Caco-2 (cell line): ENCODE measurements at regions not wholly inside any gene's neighbourhood (a gene's known extent, or its start where the extent isn't known, plus 50 kb on each side); places are given as distances from the start of the nearest gene placed in this dataset.

ENCODE experiments used
- BruUV-seq: library from RNA; stranded (reverse); fragments of 400-500 nt; replicated peaks from 2 replicates; lab custom pipeline; 2021; lab: Mats Ljungman, UMichigan
- CTCF ChIA-PET: fragments of 300-600 bp; sonication (Branson Sonifier 250); formaldehyde crosslinking; loops from one replicate; lab custom pipeline; 2022; ENCODE audit warnings: antibody characterized with exemption; lab: Charles Lee
- POLR2A ChIA-PET: fragments of 300-600 bp; sonication (Branson Sonifier 250); formaldehyde crosslinking; loops from one replicate; lab custom pipeline; 2022; ENCODE audit warnings: antibody characterized with exemption; lab: Charles Lee
- DNase-seq, 2 experiments: peaks; one replicate each; pipeline versions ENCODE4 v3.0.0 to v3.0.0-alpha.2; 2020 to 2022
- H3K27me3 ChIP-seq: replicated peaks from 2 replicates; pipeline ENCODE4 v1.6.0; 2011; ENCODE audit warnings: low read length; ENCODE audit not compliant: control insufficient read depth, insufficient read depth
- H3K36me3 ChIP-seq: 2 replicates; pipeline ENCODE4 v1.5.1; 2011; ENCODE audit warnings: low read length; ENCODE audit not compliant: control insufficient read depth, insufficient read depth
- H3K4me1 ChIP-seq: fragments of 250-450 bp; sonication (Bioruptor Pico); 2 replicates; pipeline ENCODE4 v1.5.1; 2020; ENCODE audit warnings: mild to moderate bottlenecking
- H3K4me3 ChIP-seq: 2 replicates; pipeline ENCODE4 v1.5.1; 2011; ENCODE audit warnings: low read depth, mild to moderate bottlenecking, control low read depth, low read length
- H3K9me3 ChIP-seq: fragments of 250-450 bp; sonication (Bioruptor Pico); 2 replicates; pipeline ENCODE4 v1.5.1; 2020; ENCODE audit warnings: mild to moderate bottlenecking, moderate library complexity
- H3K27ac Mint-ChIP-seq: one replicate; pipeline ENCODE4 v1.8.0; 2022; ENCODE audit warnings: mixed read lengths; ENCODE audit not compliant: unreplicated experiment
- H3K27me3 Mint-ChIP-seq: one replicate; pipeline ENCODE4 v1.8.0; 2022; ENCODE audit warnings: mixed read lengths; ENCODE audit not compliant: insufficient read depth, unreplicated experiment
- H3K36me3 Mint-ChIP-seq: one replicate; pipeline ENCODE4 v1.8.0; 2022; ENCODE audit warnings: mild to moderate bottlenecking, mixed read lengths; ENCODE audit not compliant: insufficient read depth, unreplicated experiment
- H3K4me1 Mint-ChIP-seq: one replicate; pipeline ENCODE4 v1.8.0; 2022; ENCODE audit warnings: low read depth, mixed read lengths; ENCODE audit not compliant: unreplicated experiment
- H3K4me3 Mint-ChIP-seq: one replicate; pipeline ENCODE4 v1.8.0; 2022; ENCODE audit warnings: mild to moderate bottlenecking, moderate library complexity, mixed read lengths; ENCODE audit not compliant: unreplicated experiment
- H3K9me3 Mint-ChIP-seq: one replicate; pipeline ENCODE4 v1.8.0; 2022; ENCODE audit warnings: mixed read lengths; ENCODE audit not compliant: unreplicated experiment
- CTCF ChIP-seq, 2 experiments: fragments of 200-600 bp in 1 of 2; IDR thresholded peaks; 1 replicate in 1 of 2; 2 replicates in 1 of 2; pipeline versions ENCODE4 v1.5.1 to v1.8.0; 2011 to 2022; ENCODE audit warnings: antibody characterized with exemption in 1 of 2, control low read depth in 1 of 2, inconsistent platforms in 1 of 2, low read depth in 1 of 2, low read length in 1 of 2, mild to moderate bottlenecking in 1 of 2, moderate library complexity in 1 of 2; ENCODE audit not compliant: insufficient read depth in 1 of 2, severe bottlenecking in 1 of 2, unreplicated experiment in 1 of 2
- intact Hi-C: fragments of 100-400 bp; cut with micrococcal nuclease; formaldehyde crosslinking; loops from one replicate; pipeline ENCODE4 v1.10.0; 2022; ENCODE audit not compliant: unreplicated experiment

- TF ChIP-seq CTCF (IDR thresholded peaks at IDR 0.05; ENCODE audit: insufficient read depth in 1 of 2, low read depth in 1 of 2, low read length in 1 of 2, severe bottlenecking in 1 of 2, unreplicated experiment in 1 of 2) = no peak
- Mint-ChIP-seq H3K4me3 (no peak overlapping the region), H3K27ac (no peak overlapping the region), H3K36me3 (no peaks in the 10 kb centered on the region), H3K27me3 (no peaks in the 10 kb centered on the region), H3K4me1 (no peaks in the 10 kb centered on the region), H3K9me3 (no peaks in the 10 kb centered on the region)
- POLR2A ChIA-PET = no interaction called here
- no peak for DNase-seq
- CTCF ChIA-PET = no interaction called here
- no peaks in the 10 kb centered on the region for H3K36me3 ChIP-seq
- H3K4me3 ChIP-seq = no peak overlapping the region
- H3K27me3 ChIP-seq = no peaks in the 10 kb centered on the region
- no TSS peak for BruUV-seq
- H3K9me3 ChIP-seq = no peaks in the 10 kb centered on the region
- intact Hi-C loops = no loop called here
- no peaks in the 10 kb centered on the region for H3K4me1 ChIP-seq
Observed at GRCh38 chr3:6719999-6720398, 140.9 kb upstream of the GRM7 start.

GRCh38 chr3:6721491-6721890 lies 139.4 kb upstream of the GRM7 start:
- no TSS peak for BruUV-seq
- Mint-ChIP-seq H3K9me3 (no peaks in the 10 kb centered on the region), H3K4me1 (no peaks in the 10 kb centered on the region), H3K27me3 (no peaks in the 10 kb centered on the region), H3K27ac (no peak overlapping the region), H3K36me3 (no peaks in the 10 kb centered on the region), H3K4me3 (no peak overlapping the region)
- POLR2A ChIA-PET = no interaction called here
- Histone ChIP-seq H3K27me3 (no peaks in the 10 kb centered on the region), H3K4me1 (no peaks in the 10 kb centered on the region), H3K4me3 (no peak overlapping the region), H3K36me3 (no peaks in the 10 kb centered on the region), H3K9me3 (no peaks in the 10 kb centered on the region)
- TF ChIP-seq CTCF (IDR thresholded peaks at IDR 0.05; ENCODE audit: insufficient read depth in 1 of 2, low read depth in 1 of 2, low read length in 1 of 2, severe bottlenecking in 1 of 2, unreplicated experiment in 1 of 2) = no peak
- intact Hi-C loops = no loop called here
- DNase-seq = no peak
- CTCF ChIA-PET = no interaction called here

GRCh38 chr3:6723205-6723604 lies 137.7 kb upstream of the GRM7 start:
- intact Hi-C loops = no loop called here
- H3K4me1 Mint-ChIP-seq = no peaks in the 10 kb centered on the region
- H3K9me3 Mint-ChIP-seq = peaks cover 10% of the 10 kb centered on the region
- Histone ChIP-seq H3K4me3 (no peak overlapping the region), H3K9me3 (no peaks in the 10 kb centered on the region), H3K4me1 (no peaks in the 10 kb centered on the region), H3K27me3 (no peaks in the 10 kb centered on the region), H3K36me3 (no peaks in the 10 kb centered on the region)
- H3K27me3 Mint-ChIP-seq = no peaks in the 10 kb centered on the region
- POLR2A ChIA-PET = no interaction called here
- H3K36me3 Mint-ChIP-seq = no peaks in the 10 kb centered on the region
- CTCF ChIA-PET = no interaction called here
- BruUV-seq = no TSS peak
- H3K27ac Mint-ChIP-seq = no peak overlapping the region
- no peak overlapping the region for H3K4me3 Mint-ChIP-seq
- TF ChIP-seq CTCF (IDR thresholded peaks at IDR 0.05; ENCODE audit: insufficient read depth in 1 of 2, low read depth in 1 of 2, low read length in 1 of 2, severe bottlenecking in 1 of 2, unreplicated experiment in 1 of 2) = no peak
- DNase-seq = no peak
